ENCODE measurements at regions not wholly inside any gene's neighbourhood (a gene's known extent, or its start where the extent isn't known, plus 50 kb on each side); places are given as distances from the start of the nearest gene placed in this dataset.

DNA sequence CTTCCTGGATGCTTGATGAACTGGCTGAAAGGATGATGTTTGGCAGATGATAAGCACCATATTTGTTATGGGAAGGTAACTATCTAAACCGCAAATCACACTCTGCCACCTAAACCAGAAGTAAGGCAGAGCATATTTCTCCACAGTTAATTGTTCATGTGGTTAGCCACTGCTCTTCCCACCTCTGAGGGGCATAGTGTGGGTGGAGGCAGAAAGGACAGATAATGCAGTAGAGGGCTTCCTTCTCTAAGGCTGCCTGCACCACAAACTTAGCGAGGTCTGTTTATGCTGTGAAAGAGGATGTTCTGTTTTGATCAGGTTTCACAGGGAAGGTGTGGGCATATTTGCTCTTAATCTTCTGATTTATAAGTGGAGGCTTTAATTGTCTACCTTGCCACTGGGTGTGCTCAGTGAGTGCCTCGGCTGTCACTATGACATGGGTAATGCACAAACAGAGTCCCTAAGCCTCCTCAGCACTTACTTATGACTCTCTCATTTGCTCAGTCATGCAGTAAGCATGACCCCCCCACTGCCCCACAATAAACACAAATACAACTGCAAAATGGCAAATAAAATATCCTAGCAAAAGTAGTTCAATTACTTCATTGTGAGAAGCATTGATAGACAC lies 401.0 kb downstream of the TMA16 start:
- no peak for DNase-seq

- no peak for DNase-seq
Measured at GRCh38 chr4:163901319-163901718, 406.8 kb downstream of the TMA16 start.

GRCh38 chr4:163902417-163902816 lies 407.9 kb downstream of the TMA16 start:
- DNase-seq = no peak

GRCh38 chr4:163911891-163912290 lies 417.4 kb downstream of the TMA16 start:
- no peak for DNase-seq

DNA sequence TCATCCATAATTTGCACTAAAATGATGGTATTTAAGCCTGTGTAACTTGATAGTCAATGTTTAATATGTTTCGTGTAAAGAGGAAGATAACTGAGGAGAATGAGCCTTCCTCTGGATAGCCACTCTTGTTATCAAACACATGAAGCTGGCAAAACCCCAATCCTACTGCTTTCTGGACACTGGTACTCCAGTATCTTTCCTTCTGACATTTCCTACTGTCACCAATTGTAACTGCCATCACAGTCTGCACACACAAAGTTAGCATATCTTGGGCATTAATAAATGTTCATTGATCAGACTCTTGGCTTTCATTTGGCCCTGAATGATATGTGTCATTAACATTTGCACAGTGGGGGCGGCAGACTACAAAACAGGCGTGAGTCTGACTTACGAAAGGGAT lies 419.1 kb downstream of the TMA16 start:
- no peak for DNase-seq

- DNase-seq = no peak
Measured at GRCh38 chr4:163915896-163916295, 421.4 kb downstream of the TMA16 start.

DNA sequence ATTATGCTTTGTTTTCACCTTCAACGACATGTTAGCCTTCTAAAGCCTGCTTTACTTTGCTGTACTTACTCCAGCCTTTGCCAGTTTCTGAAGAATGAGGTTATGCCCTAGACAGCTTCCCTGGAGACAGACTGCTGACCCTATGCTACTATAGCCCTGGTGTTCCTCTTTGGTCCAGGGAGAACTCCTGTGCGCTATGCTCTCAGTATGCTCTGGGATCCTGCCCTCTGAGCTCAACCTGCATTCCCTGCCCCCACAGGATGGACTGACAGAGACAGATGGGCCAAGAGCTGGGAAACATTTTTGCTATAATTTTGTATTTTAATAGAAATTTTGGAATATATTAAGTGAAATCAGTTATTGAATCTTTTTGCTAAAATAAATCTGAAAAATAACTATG lies 425.9 kb downstream of the TMA16 start:
- DNase-seq = no peak

GRCh38 chr4:163922302-163922701 lies 427.8 kb downstream of the TMA16 start:
- DNase-seq = no peak

DNA sequence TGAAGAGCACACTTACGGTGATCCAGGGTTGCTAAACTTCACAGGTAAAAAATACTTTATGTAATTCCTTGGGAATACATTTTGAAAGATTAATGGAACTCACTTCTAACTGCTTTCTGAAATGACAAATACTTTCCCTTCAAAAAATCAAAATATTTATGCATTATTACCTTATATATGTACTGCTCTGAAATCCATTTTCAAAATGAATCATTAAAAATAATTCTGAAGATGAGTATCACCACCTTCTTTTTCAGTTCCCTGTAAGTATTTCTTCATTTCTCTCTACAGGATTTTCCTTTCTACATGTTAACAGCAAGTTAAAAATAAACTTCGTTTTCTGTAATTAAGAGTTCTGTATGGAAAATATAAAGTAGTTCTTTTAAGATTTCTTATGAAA lies 428.6 kb downstream of the TMA16 start:
- DNase-seq = no peak

DNA sequence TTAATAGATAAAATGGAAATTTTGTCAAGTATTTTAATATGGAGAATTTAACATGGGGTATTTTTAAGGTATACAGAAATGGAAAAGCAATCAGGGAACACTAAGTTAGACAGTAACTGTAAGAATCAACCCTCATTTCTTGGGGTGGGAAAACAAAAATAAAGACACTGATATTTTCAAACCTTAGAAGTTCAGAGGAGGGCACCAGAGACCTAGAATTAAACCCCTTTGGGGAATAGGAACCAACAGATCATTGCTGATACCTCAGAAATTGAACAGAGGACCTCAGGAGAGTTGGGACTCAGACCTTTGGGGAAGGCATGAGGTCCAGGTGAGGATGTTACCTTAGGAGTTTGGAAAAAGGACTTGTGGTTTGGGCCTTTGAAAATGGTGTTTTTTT lies 435.6 kb downstream of the TMA16 start:
- DNase-seq = no peak

DNA sequence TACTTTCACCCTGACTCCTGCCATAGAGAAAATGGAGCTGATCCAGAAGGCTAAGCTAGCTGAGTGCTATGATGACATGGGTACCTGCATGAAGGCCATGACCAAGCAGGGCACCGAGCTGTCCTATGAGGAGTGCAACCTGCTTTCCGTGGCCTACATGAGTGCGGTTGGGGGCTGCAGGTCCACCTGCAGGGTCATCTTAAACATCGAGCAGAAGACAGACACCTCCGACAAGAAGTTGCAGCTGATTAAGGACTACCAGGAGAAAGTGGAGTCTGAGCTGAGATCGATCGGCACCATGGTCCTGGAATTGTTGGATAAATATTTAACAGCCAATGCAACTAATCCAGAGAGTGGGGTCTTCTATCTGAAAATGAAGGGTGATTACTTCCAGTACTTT lies 438.0 kb downstream of the TMA16 start:
- DNase-seq = no peak

GRCh38 chr4:163939597-163939996 lies 445.1 kb downstream of the TMA16 start:
- no peak for DNase-seq

DNA sequence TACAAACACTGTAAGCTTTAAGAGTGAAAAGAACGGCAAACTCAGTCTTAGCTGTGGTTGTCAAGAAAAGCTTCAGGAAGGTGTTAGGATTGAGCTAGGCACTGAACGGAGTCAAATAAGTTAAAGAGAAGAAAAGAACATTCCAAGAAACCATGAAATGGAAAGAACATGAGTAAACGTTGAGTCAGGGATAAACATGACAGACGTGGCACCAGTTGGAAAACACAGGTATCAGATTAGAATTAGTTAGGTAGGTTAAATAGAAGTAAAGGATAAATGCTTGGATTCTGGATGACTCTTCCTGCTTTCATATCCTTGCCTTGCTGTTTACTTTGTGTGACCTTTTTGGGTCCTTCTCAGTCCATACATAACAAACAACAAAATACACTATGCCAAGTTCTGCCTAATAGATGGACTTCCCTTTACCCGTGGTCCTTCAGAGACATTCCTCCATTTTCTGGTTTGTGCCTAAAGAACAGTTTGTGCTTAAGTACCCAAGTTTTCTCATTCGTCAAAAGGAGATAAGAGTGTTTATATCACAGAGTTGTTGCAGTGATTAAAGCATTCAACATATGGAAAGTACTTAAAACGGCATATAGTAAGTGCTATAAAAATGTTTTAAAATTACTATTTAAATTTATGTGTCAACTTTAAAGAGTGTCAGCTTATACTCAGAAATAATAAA lies 446.9 kb downstream of the TMA16 start:
- no peak for DNase-seq

DNA sequence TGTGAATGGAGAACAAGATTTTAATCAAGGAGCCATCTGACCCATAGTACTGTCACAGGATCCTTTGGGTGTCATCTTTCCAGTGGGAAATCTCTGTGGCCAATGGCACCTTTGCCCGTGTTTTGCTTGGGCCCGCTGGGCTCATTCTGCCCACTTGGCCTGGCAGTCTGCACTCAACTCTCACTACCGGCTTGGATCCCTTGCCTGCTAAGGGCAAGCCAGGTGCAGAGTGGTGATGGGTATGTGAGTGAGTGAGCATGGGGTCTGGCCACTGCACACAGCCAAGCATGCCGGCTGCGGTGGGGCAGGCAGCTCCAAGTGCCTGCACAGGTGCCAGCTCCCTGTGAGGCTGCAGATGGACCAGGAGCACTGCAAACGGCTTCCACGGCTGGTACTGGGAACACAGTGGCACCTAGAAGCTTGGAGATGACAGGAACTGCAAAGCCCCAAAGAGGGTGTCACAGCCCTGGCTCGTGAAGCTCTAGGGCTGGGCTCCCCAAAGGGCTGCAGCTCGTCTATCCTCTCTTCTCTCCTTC lies 454.5 kb downstream of the TMA16 start:
- DNase-seq = no peak

GRCh38 chr4:163949976-163950601 lies 455.6 kb downstream of the TMA16 start:
- no peak for DNase-seq

DNA sequence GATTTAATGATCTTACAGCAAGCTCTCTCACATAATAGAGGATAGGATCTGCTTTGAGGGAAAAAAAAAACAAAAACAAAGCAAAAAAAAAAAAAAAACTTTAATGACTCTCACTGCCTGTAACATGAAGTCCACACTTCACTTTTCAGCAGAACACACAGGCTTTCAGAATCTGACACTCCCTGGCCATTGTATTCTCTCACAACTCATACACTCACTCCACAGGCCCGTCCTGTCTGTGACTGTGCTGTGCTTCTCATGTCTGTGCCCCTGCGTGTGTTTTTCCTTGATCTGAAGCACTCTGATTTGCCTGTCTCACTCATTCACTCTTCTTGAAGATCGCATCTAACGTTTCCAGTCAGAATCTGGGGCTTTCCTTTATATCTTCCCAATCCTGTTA lies 460.8 kb downstream of the TMA16 start:
- no peak for DNase-seq

GRCh38 chr4:163958751-163959150 lies 464.3 kb downstream of the TMA16 start:
- no peak for DNase-seq

- DNase-seq = no peak
Measured at GRCh38 chr4:163959932-163960331, 465.4 kb downstream of the TMA16 start.

DNA sequence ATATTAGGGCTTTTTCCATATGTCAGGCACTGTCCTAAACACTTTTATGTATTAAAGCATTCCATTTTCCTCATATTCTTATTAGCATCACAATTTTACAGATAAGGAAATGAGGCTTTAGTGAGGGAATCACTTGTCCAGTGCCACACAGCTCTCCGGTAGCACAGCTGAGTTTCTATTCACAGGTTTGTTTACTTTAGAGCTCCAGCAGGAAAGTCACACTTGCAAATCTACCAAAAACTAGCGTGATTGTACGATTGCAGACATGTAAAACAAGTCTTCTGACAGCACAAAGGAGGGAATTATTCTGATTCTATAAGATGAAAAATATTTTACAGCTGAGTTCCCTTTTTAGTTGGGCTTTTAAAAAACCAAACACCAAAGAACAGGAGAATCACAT lies 472.1 kb downstream of the TMA16 start:
- DNase-seq = no peak

- no peak for DNase-seq
Measured at GRCh38 chr4:163967263-163967662, 472.8 kb downstream of the TMA16 start.

- DNase-seq = no peak
Measured at GRCh38 chr4:163967710-163968109, 473.2 kb downstream of the TMA16 start.

DNA sequence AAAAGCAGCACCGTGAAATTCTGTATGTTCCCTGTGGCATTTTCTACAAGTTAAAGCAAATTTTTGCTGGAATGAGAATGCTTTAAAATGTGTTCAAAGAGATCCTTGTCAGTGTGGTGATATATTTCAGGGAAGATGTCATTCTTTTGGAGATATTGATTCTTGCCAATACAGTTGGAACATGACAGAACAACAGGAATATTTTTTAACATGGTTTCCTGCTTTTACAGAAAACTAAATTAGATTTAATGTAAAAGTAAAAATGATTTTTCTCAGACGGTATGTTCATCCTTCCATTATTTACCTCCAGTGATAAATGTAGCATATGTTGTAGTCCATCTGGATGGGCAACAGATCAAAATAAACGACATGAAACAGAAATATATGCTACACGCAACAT lies 474.8 kb downstream of the TMA16 start:
- DNase-seq = no peak

DNA sequence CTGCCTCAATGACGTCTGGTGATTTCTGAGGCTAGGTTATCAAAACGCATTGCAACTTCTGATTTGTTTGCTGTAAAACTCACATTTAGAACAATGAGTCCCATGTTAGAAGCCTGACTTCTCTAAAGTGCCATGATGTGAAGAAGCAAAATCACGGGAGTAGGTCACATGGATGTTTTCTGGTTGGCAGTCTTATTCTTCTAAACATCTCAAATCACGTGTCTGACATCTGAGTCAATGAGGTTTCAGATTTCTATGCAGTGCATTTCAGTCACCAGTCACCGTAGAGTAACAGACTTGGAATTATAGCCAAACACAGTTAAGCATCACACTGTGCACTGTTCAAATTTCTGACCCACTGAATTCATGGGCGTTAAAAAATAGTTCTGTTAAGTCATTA lies 482.1 kb downstream of the TMA16 start:
- no peak for DNase-seq

DNA sequence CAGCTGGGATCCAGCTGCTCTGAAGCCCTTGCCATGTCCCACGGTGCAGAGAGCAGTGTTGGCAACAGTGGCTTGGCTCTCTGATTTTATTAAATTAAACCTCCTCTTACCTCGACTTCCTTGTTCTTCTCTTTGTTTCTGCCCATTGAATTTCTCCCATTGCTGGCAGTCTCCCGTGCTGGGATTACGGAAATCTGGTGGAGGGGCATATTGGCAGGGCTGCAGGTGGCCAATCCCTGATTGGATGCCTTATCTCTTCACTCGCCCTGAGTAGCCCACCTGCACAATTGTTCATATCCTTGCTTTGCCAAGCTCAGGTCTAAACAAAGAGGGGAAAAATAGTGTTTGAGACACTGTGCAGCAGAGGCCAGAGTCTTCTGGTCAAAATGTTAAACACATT lies 493.9 kb downstream of the TMA16 start:
- DNase-seq = no peak

Measured in fibroblast of upper back skin (primary cell).